ENCODE measurements at regions not wholly inside any gene's neighbourhood (a gene's known extent, or its start where the extent isn't known, plus 50 kb on each side); places are given as distances from the start of the nearest gene placed in this dataset.

GRCh38 chr21:28723646-28724045 is 269.0 kb downstream of the LTN1 start:
- no peak for TF ChIP-seq CTCF (IDR thresholded peaks at IDR 0.05; ENCODE audit: low read depth, low read length, missing control alignments)
- DNase-seq (ENCODE audit: low read depth), result no peak
- H3K4me3 ChIP-seq (ENCODE audit: low read depth, low read length), result no peak overlapping the region
- in situ Hi-C loops (cut with HindIII; ENCODE audit: low sequenced_read_pairs), result no loop called here

GRCh38 chr21:28719723-28720122 is 273.0 kb downstream of the LTN1 start:
- no peak for TF ChIP-seq CTCF (IDR thresholded peaks at IDR 0.05; ENCODE audit: low read depth, low read length, missing control alignments)
- H3K4me3 ChIP-seq (ENCODE audit: low read depth, low read length), result no peak overlapping the region
- no peak for DNase-seq (ENCODE audit: low read depth)
- in situ Hi-C loops (cut with HindIII; ENCODE audit: low sequenced_read_pairs), result no loop called here

- no peak overlapping the region for H3K4me3 ChIP-seq (ENCODE audit: low read depth, low read length)
- no peak for TF ChIP-seq CTCF (IDR thresholded peaks at IDR 0.05; ENCODE audit: low read depth, low read length, missing control alignments)
- peak; percentile 29 for DNase-seq (ENCODE audit: low read depth)
- in situ Hi-C loops (cut with HindIII; ENCODE audit: low sequenced_read_pairs), result no loop called here
Observed at GRCh38 chr21:28714777-28715464, 277.8 kb downstream of the LTN1 start.

GRCh38 chr21:28712411-28712810 is 280.3 kb downstream of the LTN1 start:
- no peak for TF ChIP-seq CTCF (IDR thresholded peaks at IDR 0.05; ENCODE audit: low read depth, low read length, missing control alignments)
- H3K4me3 ChIP-seq (ENCODE audit: low read depth, low read length), result no peak overlapping the region
- DNase-seq (ENCODE audit: low read depth), result no peak
- in situ Hi-C loops (cut with HindIII; ENCODE audit: low sequenced_read_pairs), result no loop called here

GRCh38 chr21:28705616-28706015 is 287.1 kb downstream of the LTN1 start:
- no peak for DNase-seq (ENCODE audit: low read depth)
- H3K4me3 ChIP-seq (ENCODE audit: low read depth, low read length), result no peak overlapping the region
- in situ Hi-C loops (cut with HindIII; ENCODE audit: low sequenced_read_pairs), result no loop called here
- no peak for TF ChIP-seq CTCF (IDR thresholded peaks at IDR 0.05; ENCODE audit: low read depth, low read length, missing control alignments)

GRCh38 chr21:28704746-28705145 is 287.9 kb downstream of the LTN1 start:
- DNase-seq (ENCODE audit: low read depth), result no peak
- in situ Hi-C loops (cut with HindIII; ENCODE audit: low sequenced_read_pairs), result no loop called here
- no peak for TF ChIP-seq CTCF (IDR thresholded peaks at IDR 0.05; ENCODE audit: low read depth, low read length, missing control alignments)

More at GRCh38 chr21:28704746-28705145, 287.9 kb downstream of the LTN1 start:
- H3K4me3 ChIP-seq (ENCODE audit: low read depth, low read length), result no peak overlapping the region

All from astrocyte of the cerebellum (primary cell).